HEK293 (cell line): ENCODE measurements at regions not wholly inside any gene's neighbourhood (a gene's known extent, or its start where the extent isn't known, plus 50 kb on each side); places are given as distances from the start of the nearest gene placed in this dataset.

Experiments used
- CTCF ChIA-PET: fragments of 350-600 bp; formaldehyde crosslinking; extraction: SDS; loops from one replicate; lab custom pipeline; 2021; ENCODE audit warnings: antibody characterized with exemption; lab: Yijun Ruan, JAX
- POLR2A ChIA-PET: fragments of 300-600 bp; formaldehyde crosslinking; extraction: SDS; loops from one replicate; lab custom pipeline; 2020; ENCODE audit warnings: antibody characterized with exemption, inconsistent platforms; lab: Yijun Ruan, JAX
- H3K27ac ChIP-seq: fragments of 200-500 bp; sonication (Bioruptor generic); 2 replicates; pipeline ENCODE4 v1.5.1; 2014; ENCODE audit warnings: low read depth, low read length, control low read depth, inconsistent platforms; ENCODE audit errors: extremely low read depth
- H3K36me3 ChIP-seq, 2 experiments: fragments of 200-500 bp in 1 of 2; sonication (Bioruptor generic) in 1 of 2; 1 replicate in 1 of 2; 2 replicates in 1 of 2; pipeline ENCODE4 v1.5.1; 2014 to 2017; ENCODE audit warnings: inconsistent platforms in 2 of 2, low read length in 2 of 2; ENCODE audit not compliant: control insufficient read depth in 2 of 2, insufficient read depth in 1 of 2
- H3K4me1 ChIP-seq: fragments of 200-500 bp; sonication (Bioruptor generic); 2 replicates; pipeline ENCODE4 v1.5.1; 2014; ENCODE audit warnings: mild to moderate bottlenecking, low read length, inconsistent platforms; ENCODE audit not compliant: control insufficient read depth, insufficient read depth
- H3K4me3 ChIP-seq: 2 replicates; pipeline ENCODE4 v1.5.1; 2011; ENCODE audit warnings: low read depth, mild to moderate bottlenecking, control low read depth, low read length, moderate library complexity
- H3K9me3 ChIP-seq: fragments of 200-500 bp; sonication (Bioruptor generic); 2 replicates; pipeline ENCODE4 v1.5.1; 2014; ENCODE audit warnings: low read depth, low read length, inconsistent platforms; ENCODE audit not compliant: control insufficient read depth, insufficient read depth
- EGR2 ChIP-seq: fragments of 450-650 bp; formaldehyde crosslinking; IDR thresholded peaks from 2 replicates; pipeline ENCODE4 v1.5.1; 2016; ENCODE audit warnings: low read depth, missing biosample characterization, missing genetic modification characterization
- GFI1B ChIP-seq: fragments of 450-650 bp; formaldehyde crosslinking; IDR thresholded peaks from 2 replicates; pipeline ENCODE4 v1.5.1; 2016; ENCODE audit warnings: missing biosample characterization, missing genetic modification characterization
- KLF1 ChIP-seq: fragments of 450-650 bp; formaldehyde crosslinking; IDR thresholded peaks from 2 replicates; pipeline ENCODE4 v1.5.1; 2016; ENCODE audit warnings: missing biosample characterization, missing genetic modification characterization
- KLF16 ChIP-seq: fragments of 450-650 bp; formaldehyde crosslinking; IDR thresholded peaks from 2 replicates; pipeline ENCODE4 v1.5.1; 2017; ENCODE audit warnings: missing biosample characterization, missing genetic modification characterization
- KLF7 ChIP-seq: fragments of 450-650 bp; formaldehyde crosslinking; IDR thresholded peaks from 2 replicates; pipeline ENCODE4 v1.5.1; 2016; ENCODE audit warnings: missing biosample characterization, missing genetic modification characterization, borderline replicate concordance
- KLF9 ChIP-seq: fragments of 450-650 bp; formaldehyde crosslinking; IDR thresholded peaks from 2 replicates; pipeline ENCODE4 v1.5.1; 2016; ENCODE audit warnings: missing biosample characterization, missing genetic modification characterization, low read depth
- OSR2 ChIP-seq: fragments of 450-650 bp; formaldehyde crosslinking; IDR thresholded peaks from 2 replicates; pipeline ENCODE4 v1.5.1; 2016; ENCODE audit warnings: missing biosample characterization, missing genetic modification characterization
- SP3 ChIP-seq: fragments of 450-650 bp; formaldehyde crosslinking; IDR thresholded peaks from 2 replicates; pipeline ENCODE4 v1.5.1; 2016; ENCODE audit warnings: missing biosample characterization, missing genetic modification characterization
- SP7 ChIP-seq: fragments of 450-650 bp; formaldehyde crosslinking; IDR thresholded peaks from 2 replicates; pipeline ENCODE4 v1.5.1; 2016; ENCODE audit warnings: missing biosample characterization, missing genetic modification characterization
- TRIM28 ChIP-seq: IDR thresholded peaks from 2 replicates; pipeline ENCODE4 v1.6.1; 2011; ENCODE audit warnings: low read length, control low read depth, borderline replicate concordance
- TSHZ1 ChIP-seq: fragments of 450-650 bp; formaldehyde crosslinking; IDR thresholded peaks from 2 replicates; pipeline ENCODE4 v1.5.1; 2016; ENCODE audit warnings: missing biosample characterization, missing genetic modification characterization, borderline replicate concordance
- ZBTB8A ChIP-seq: fragments of 450-650 bp; formaldehyde crosslinking; IDR thresholded peaks from 2 replicates; pipeline ENCODE4 v1.5.1; 2016; ENCODE audit warnings: missing biosample characterization, missing genetic modification characterization
- ZNF114 ChIP-seq: fragments of 450-650 bp; formaldehyde crosslinking; IDR thresholded peaks from 2 replicates; pipeline ENCODE4 v1.5.0; 2017; ENCODE audit warnings: missing biosample characterization, missing genetic modification characterization
- ZNF174 ChIP-seq: fragments of 450-650 bp; formaldehyde crosslinking; IDR thresholded peaks from 2 replicates; pipeline ENCODE4 v1.5.0; 2017; ENCODE audit warnings: missing biosample characterization, mild to moderate bottlenecking, missing genetic modification characterization
- ZNF202 ChIP-seq: fragments of 450-650 bp; formaldehyde crosslinking; IDR thresholded peaks from 2 replicates; pipeline ENCODE4 v1.5.1; 2016; ENCODE audit warnings: missing biosample characterization, missing genetic modification characterization, borderline replicate concordance
- ZNF221 ChIP-seq: fragments of 450-650 bp; formaldehyde crosslinking; IDR thresholded peaks from 2 replicates; pipeline ENCODE4 v1.5.1; 2017; ENCODE audit warnings: missing biosample characterization, missing genetic modification characterization, borderline replicate concordance
- ZNF350 ChIP-seq: fragments of 450-650 bp; formaldehyde crosslinking; IDR thresholded peaks from 2 replicates; pipeline ENCODE4 v1.5.0; 2017; ENCODE audit warnings: missing biosample characterization, mild to moderate bottlenecking, missing genetic modification characterization
- ZNF404 ChIP-seq: fragments of 450-650 bp; formaldehyde crosslinking; IDR thresholded peaks from 2 replicates; pipeline ENCODE4 v1.5.1; 2017; ENCODE audit warnings: missing biosample characterization, missing genetic modification characterization
- ZNF48 ChIP-seq: fragments of 450-650 bp; formaldehyde crosslinking; IDR thresholded peaks from 2 replicates; pipeline ENCODE4 v1.5.1; 2016; ENCODE audit warnings: missing biosample characterization, missing genetic modification characterization
- ZNF518A ChIP-seq: fragments of 450-650 bp; formaldehyde crosslinking; conservative IDR thresholded peaks from 2 replicates; pipeline ENCODE4 v1.5.1; 2016; ENCODE audit warnings: low read depth, missing biosample characterization, missing genetic modification characterization
- ZNF521 ChIP-seq: fragments of 450-650 bp; formaldehyde crosslinking; IDR thresholded peaks from 2 replicates; pipeline ENCODE4 v1.5.1; 2017; ENCODE audit warnings: missing biosample characterization, mild to moderate bottlenecking, missing genetic modification characterization
- ZNF529 ChIP-seq: fragments of 450-650 bp; formaldehyde crosslinking; IDR thresholded peaks from 2 replicates; pipeline ENCODE4 v1.5.1; 2017; ENCODE audit warnings: missing genetic modification characterization, missing biosample characterization; ENCODE audit not compliant: insufficient replicate concordance
- ZNF621 ChIP-seq: fragments of 450-650 bp; formaldehyde crosslinking; IDR thresholded peaks from 2 replicates; pipeline ENCODE4 v1.5.1; 2017; ENCODE audit warnings: missing biosample characterization, missing genetic modification characterization
- ZNF624 ChIP-seq: fragments of 450-650 bp; formaldehyde crosslinking; IDR thresholded peaks from 2 replicates; pipeline ENCODE4 v1.5.1; 2017; ENCODE audit warnings: missing biosample characterization, missing genetic modification characterization
- ZNF654 ChIP-seq: fragments of 450-650 bp; formaldehyde crosslinking; IDR thresholded peaks from 2 replicates; pipeline ENCODE4 v1.5.1; 2016; ENCODE audit warnings: low read depth, missing biosample characterization, missing genetic modification characterization
- ZNF670 ChIP-seq: fragments of 450-650 bp; formaldehyde crosslinking; IDR thresholded peaks from 2 replicates; pipeline ENCODE4 v1.5.1; 2016; ENCODE audit warnings: missing biosample characterization, missing genetic modification characterization, low read depth
- ZSCAN18 ChIP-seq: fragments of 450-650 bp; formaldehyde crosslinking; IDR thresholded peaks from 2 replicates; pipeline ENCODE4 v1.5.1; 2016; ENCODE audit warnings: missing biosample characterization, missing genetic modification characterization
- ZSCAN23 ChIP-seq: fragments of 450-650 bp; formaldehyde crosslinking; IDR thresholded peaks from 2 replicates; pipeline ENCODE4 v1.5.1; 2016; ENCODE audit warnings: missing biosample characterization, missing genetic modification characterization

GRCh38 chr16:76199681-76200220 is 77.5 kb upstream of the CNTNAP4 start:
- H3K36me3 ChIP-seq = no peaks in the 10 kb centered on the region
- ChIA-PET CTCF (no interaction called here), POLR2A (no interaction called here)

GRCh38 chr16:76201385-76201784 is 75.8 kb upstream of the CNTNAP4 start:
- TF ChIP-seq ZNF529 (tag by site-specific recombination) (no peak), ZNF521 (tag by site-specific recombination) (no peak), ZNF48 (tag by site-specific recombination) (no peak), KLF1 (no peak), TRIM28 (no peak), ZNF670 (tag by site-specific recombination) (no peak), ZNF518A (tag by site-specific recombination) (no peak), OSR2 (tag by site-specific recombination) (no peak), ZNF624 (tag by site-specific recombination) (no peak), ZSCAN23 (no peak), KLF16 (tag by site-specific recombination) (no peak), GFI1B (tag by site-specific recombination) (no peak), ZNF221 (no peak)
- ChIA-PET POLR2A (no interaction called here), CTCF (no interaction called here)
- Histone ChIP-seq H3K4me1 (no peaks in the 10 kb centered on the region), H3K36me3 (no peaks in the 10 kb centered on the region), H3K27ac (no peak overlapping the region), H3K9me3 (no peaks in the 10 kb centered on the region), H3K4me3 (no peak overlapping the region)

More at GRCh38 chr16:76199681-76200220, 77.5 kb upstream of the CNTNAP4 start:
- TF ChIP-seq EGR2 (no peak), ZSCAN18 (tag by site-specific recombination) (no peak), ZNF621 (no peak), ZNF654 (tag by site-specific recombination) (no peak), KLF9 (tag by site-specific recombination) (no peak), ZNF350 (no peak), ZNF404 (tag by site-specific recombination) (no peak), TSHZ1 (no peak), SP3 (tag by site-specific recombination) (no peak), ZNF174 (tag by site-specific recombination) (no peak), ZNF114 (tag by site-specific recombination) (no peak), ZBTB8A (tag by site-specific recombination) (no peak), SP7 (tag by site-specific recombination) (no peak), KLF7 (no peak), ZNF202 (tag by site-specific recombination) (no peak), KLF16 (tag by site-specific recombination) (no peak)
- H3K27ac ChIP-seq = no peak overlapping the region
- H3K4me3 ChIP-seq = no peak overlapping the region
- no peaks in the 10 kb centered on the region for H3K4me1 ChIP-seq
- H3K9me3 ChIP-seq = no peaks in the 10 kb centered on the region
